ENCODE measurements at regions not wholly inside any gene's neighbourhood (a gene's known extent, or its start where the extent isn't known, plus 50 kb on each side); places are given as distances from the start of the nearest gene placed in this dataset.

GRCh38 chr6:71512256-71512655, 223.6 kb downstream of the OGFRL1 start:
- Histone ChIP-seq H3K4me2 (replicated peaks; ENCODE audit: extremely low read depth, low read length, poor library complexity, severe bottlenecking) (no peak overlapping the region), H3K9me3 (replicated peaks in 1 of 2; ENCODE audit: control insufficient read depth in 1 of 2, insufficient read depth in 1 of 2, low read length in 2 of 2) (no peaks in the 10 kb centered on the region), H3K27ac (ENCODE audit: low read depth in 1 of 2, low read length in 2 of 2) (no peak overlapping the region), H3K27me3 (ENCODE audit: control insufficient read depth in 2 of 2, insufficient read depth in 2 of 2, low read length in 2 of 2) (peaks cover 0 to 2% of the 10 kb centered on the region in 2 donors), H3K36me3 (replicated peaks in 1 of 2; ENCODE audit: control insufficient read depth in 1 of 2, insufficient read depth in 2 of 2, low read length in 2 of 2) (no peaks in the 10 kb centered on the region), H3K4me3 (replicated peaks in 1 of 3; ENCODE audit: low read depth in 2 of 3, low read length in 3 of 3) (no peak overlapping the region), H3K4me1 (ENCODE audit: control insufficient read depth in 1 of 2, insufficient read depth in 2 of 2, low read length in 2 of 2) (no peaks in the 10 kb centered on the region), H3K79me2 (ENCODE audit: insufficient read depth, low read length) (no peaks in the 10 kb centered on the region), H2AFZ (ENCODE audit: insufficient read depth, low read depth, low read length, poor library complexity, severe bottlenecking) (no peak overlapping the region), H4K20me1 (ENCODE audit: insufficient read depth, low read length) (no peaks in the 10 kb centered on the region), H3K9ac (ENCODE audit: insufficient read depth, low read length, poor library complexity, severe bottlenecking) (no peak overlapping the region)
- no peak for TF ChIP-seq CTCF (IDR thresholded peaks at IDR 0.05)
- DNase-seq, result no peak
- no peak overlapping the region for H3K4me3 Mint-ChIP-seq
- intact Hi-C loops (cut with micrococcal nuclease), result no loop called here
- no peaks in the 10 kb centered on the region for H3K9me3 Mint-ChIP-seq
- H3K4me1 Mint-ChIP-seq, result peaks cover 2% of the 10 kb centered on the region
- peaks cover 0 to 4% (median 2%) of the 10 kb centered on the region in 3 donors for H3K27me3 Mint-ChIP-seq (ENCODE audit: low read depth in 3 of 3)
- 88% methylated on average over 3 of the region's 3 CpGs for whole genome bisulfite sequencing (ENCODE audit: insufficient coverage)
- H3K27ac Mint-ChIP-seq, result no peak overlapping the region
- no peaks in the 10 kb centered on the region for H3K36me3 Mint-ChIP-seq

GRCh38 chr6:71513036-71513435, 224.4 kb downstream of the OGFRL1 start:
- H3K36me3 ChIP-seq (replicated peaks in 1 of 2; ENCODE audit: control insufficient read depth in 1 of 2, insufficient read depth in 2 of 2, low read length in 2 of 2), result no peaks in the 10 kb centered on the region
- H2AFZ ChIP-seq (ENCODE audit: insufficient read depth, low read depth, low read length, poor library complexity, severe bottlenecking), result no peak overlapping the region
- Mint-ChIP-seq H3K4me1 (peaks cover 2% of the 10 kb centered on the region), H3K9me3 (no peaks in the 10 kb centered on the region), H3K36me3 (no peaks in the 10 kb centered on the region), H3K27me3 (ENCODE audit: low read depth in 3 of 3) (peaks cover 0 to 4% (median 2%) of the 10 kb centered on the region in 3 donors), H3K27ac (no peak overlapping the region), H3K4me3 (no peak overlapping the region)
- no peak for TF ChIP-seq CTCF (IDR thresholded peaks at IDR 0.05)
- H3K4me3 ChIP-seq (replicated peaks in 1 of 3; ENCODE audit: low read depth in 2 of 3, low read length in 3 of 3), result no peak overlapping the region
- DNase-seq, result no peak
- no peaks in the 10 kb centered on the region for H3K79me2 ChIP-seq (ENCODE audit: insufficient read depth, low read length)
- no peak overlapping the region for H3K27ac ChIP-seq (ENCODE audit: low read depth in 1 of 2, low read length in 2 of 2)
- H3K4me2 ChIP-seq (replicated peaks; ENCODE audit: extremely low read depth, low read length, poor library complexity, severe bottlenecking), result no peak overlapping the region
- H3K9me3 ChIP-seq (replicated peaks in 1 of 2; ENCODE audit: control insufficient read depth in 1 of 2, insufficient read depth in 1 of 2, low read length in 2 of 2), result no peaks in the 10 kb centered on the region
- peaks cover 0 to 2% of the 10 kb centered on the region in 2 donors for H3K27me3 ChIP-seq (ENCODE audit: control insufficient read depth in 2 of 2, insufficient read depth in 2 of 2, low read length in 2 of 2)
- no peaks in the 10 kb centered on the region for H4K20me1 ChIP-seq (ENCODE audit: insufficient read depth, low read length)
- H3K4me1 ChIP-seq (ENCODE audit: control insufficient read depth in 1 of 2, insufficient read depth in 2 of 2, low read length in 2 of 2), result no peaks in the 10 kb centered on the region
- no peak overlapping the region for H3K9ac ChIP-seq (ENCODE audit: insufficient read depth, low read length, poor library complexity, severe bottlenecking)
- intact Hi-C loops (cut with micrococcal nuclease), result no loop called here
- WGBS (ENCODE audit: insufficient coverage), result no CpG with 5 or more reads among the region's 3 CpGs

Measured in CD14-positive monocyte (primary cell).